Heart left ventricle (tissue), 13 donors: ENCODE measurements at regions not wholly inside any gene's neighbourhood (a gene's known extent, or its start where the extent isn't known, plus 50 kb on each side); places are given as distances from the start of the nearest gene placed in this dataset.

Experiments used
- POLR2A ChIP-seq, 2 donors: fragments of 450-650 bp; IDR thresholded peaks; one replicate each; pipeline ENCODE4 v1.6.1; 2017; ENCODE audit warnings: antibody characterized with exemption in 2 of 2, mild to moderate bottlenecking in 2 of 2, moderate library complexity in 2 of 2
- TF ChIP-seq, protein P1 (sequence below), 12 donors: fragments of 200-600 bp; sonication (generic) in 4 of 12; IDR thresholded peaks; one replicate each; pipeline versions ENCODE4 v1.5.0 to v1.8.0; 2018 to 2022; ENCODE audit warnings: antibody characterized with exemption in 12 of 12, mild to moderate bottlenecking in 5 of 12
- donor health status: ischemic (EF 13 %, LVEDD 7.1; RV severe dilation, severe dysfunction).
- donor health status: DM: no; HTN: yes; CAD: no.
- donor health status: DM: no; HTN: no; CAD: no.
- donor health status: ischemic (EF 25% LVEDD 6.9; RV normal size, moderate dysfunction).
- donor health status: ischemic (EF 25% LVEDD 5.7; RV mildly dilated, moderate dysfunction).
- donor health status: ischemic (EF 35%, LVEDD 5.7; RV mildly dilated, moderate dysfunction).
- donor health status: nonischemic (EF 11% LVEDD 7.7; RV severe dilation, severe dysfunction).
- donor health status: DM: yes; HTN: yes; CAD: no.
- donor health status: PGD.
- donor health status: ischemic (EF 29% LVEDD 5.4; RV normal size, mild dysfunction).
- donor health status: nonischemic (EF 23%, LVEDD 6.1; RV moderate dilation, normal function).

DNA sequence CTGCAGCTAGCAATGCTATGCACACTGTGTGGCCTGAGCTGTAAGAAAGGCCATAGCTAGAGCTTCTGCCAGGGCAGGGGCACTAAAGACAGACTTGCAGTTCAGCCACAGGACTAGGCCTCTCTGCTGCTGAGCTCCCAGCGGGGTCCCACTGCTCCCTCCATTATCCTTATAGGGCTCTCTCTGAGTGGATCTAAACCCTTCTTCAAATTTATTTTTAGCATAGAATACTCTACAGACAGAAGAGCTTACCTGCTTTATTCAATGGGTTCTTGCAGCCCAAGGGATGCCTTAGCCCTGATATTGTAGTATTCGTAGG, 100.9 kb upstream of the MLN start:
- TF ChIP-seq, protein P1, sequence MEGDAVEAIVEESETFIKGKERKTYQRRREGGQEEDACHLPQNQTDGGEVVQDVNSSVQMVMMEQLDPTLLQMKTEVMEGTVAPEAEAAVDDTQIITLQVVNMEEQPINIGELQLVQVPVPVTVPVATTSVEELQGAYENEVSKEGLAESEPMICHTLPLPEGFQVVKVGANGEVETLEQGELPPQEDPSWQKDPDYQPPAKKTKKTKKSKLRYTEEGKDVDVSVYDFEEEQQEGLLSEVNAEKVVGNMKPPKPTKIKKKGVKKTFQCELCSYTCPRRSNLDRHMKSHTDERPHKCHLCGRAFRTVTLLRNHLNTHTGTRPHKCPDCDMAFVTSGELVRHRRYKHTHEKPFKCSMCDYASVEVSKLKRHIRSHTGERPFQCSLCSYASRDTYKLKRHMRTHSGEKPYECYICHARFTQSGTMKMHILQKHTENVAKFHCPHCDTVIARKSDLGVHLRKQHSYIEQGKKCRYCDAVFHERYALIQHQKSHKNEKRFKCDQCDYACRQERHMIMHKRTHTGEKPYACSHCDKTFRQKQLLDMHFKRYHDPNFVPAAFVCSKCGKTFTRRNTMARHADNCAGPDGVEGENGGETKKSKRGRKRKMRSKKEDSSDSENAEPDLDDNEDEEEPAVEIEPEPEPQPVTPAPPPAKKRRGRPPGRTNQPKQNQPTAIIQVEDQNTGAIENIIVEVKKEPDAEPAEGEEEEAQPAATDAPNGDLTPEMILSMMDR (IDR thresholded peaks at IDR 0.05): no peak
- TF ChIP-seq POLR2A (IDR thresholded peaks at IDR 0.05): no peak
